ENCODE measurements at regions not wholly inside any gene's neighbourhood (a gene's known extent, or its start where the extent isn't known, plus 50 kb on each side); places are given as distances from the start of the nearest gene placed in this dataset.

GRCh38 chr3:72331076-72331475 is 517.2 kb downstream of the SHQ1 start:
- no peak overlapping the region for H3K4me3 ChIP-seq (ENCODE audit: low read depth, low read length)
- no peak for DNase-seq (ENCODE audit: low read depth)
- TF ChIP-seq MAX (IDR thresholded peaks at IDR 0.05; ENCODE audit: low read depth, low read length): no peak
- no peak for TF ChIP-seq CTCF (IDR thresholded peaks at IDR 0.05; ENCODE audit: low read depth, low read length)
- TF ChIP-seq POLR2A (IDR thresholded peaks at IDR 0.05; ENCODE audit: extremely low read depth, insufficient read length): no peak
- no peak for TF ChIP-seq MYC (IDR thresholded peaks at IDR 0.05; ENCODE audit: low read depth, low read length)

- TF ChIP-seq MAX (IDR thresholded peaks at IDR 0.05; ENCODE audit: low read depth, low read length) (no peak), POLR2A (IDR thresholded peaks at IDR 0.05; ENCODE audit: extremely low read depth, insufficient read length) (no peak), CTCF (IDR thresholded peaks at IDR 0.05; ENCODE audit: low read depth, low read length) (no peak), MYC (IDR thresholded peaks at IDR 0.05; ENCODE audit: low read depth, low read length) (no peak)
- DNase-seq (ENCODE audit: low read depth): no peak
- no peak overlapping the region for H3K4me3 ChIP-seq (ENCODE audit: low read depth, low read length)
Observed at GRCh38 chr3:72329354-72329753, 518.9 kb downstream of the SHQ1 start.

GRCh38 chr3:72328755-72329277 is 519.4 kb downstream of the SHQ1 start:
- no peak for TF ChIP-seq POLR2A (IDR thresholded peaks at IDR 0.05; ENCODE audit: extremely low read depth, insufficient read length)
- TF ChIP-seq MAX (IDR thresholded peaks at IDR 0.05; ENCODE audit: low read depth, low read length): no peak
- TF ChIP-seq CTCF (IDR thresholded peaks at IDR 0.05; ENCODE audit: low read depth, low read length): no peak
- TF ChIP-seq MYC (IDR thresholded peaks at IDR 0.05; ENCODE audit: low read depth, low read length): no peak
- no peak overlapping the region for H3K4me3 ChIP-seq (ENCODE audit: low read depth, low read length)

GRCh38 chr3:72327008-72327407 is 521.2 kb downstream of the SHQ1 start:
- DNase-seq (ENCODE audit: low read depth): no peak
- no peak overlapping the region for H3K4me3 ChIP-seq (ENCODE audit: low read depth, low read length)
- TF ChIP-seq MYC (IDR thresholded peaks at IDR 0.05; ENCODE audit: low read depth, low read length) (no peak), POLR2A (IDR thresholded peaks at IDR 0.05; ENCODE audit: extremely low read depth, insufficient read length) (no peak), CTCF (IDR thresholded peaks at IDR 0.05; ENCODE audit: low read depth, low read length) (no peak), MAX (IDR thresholded peaks at IDR 0.05; ENCODE audit: low read depth, low read length) (no peak)

More at GRCh38 chr3:72328755-72329277, 519.4 kb downstream of the SHQ1 start:
- DNase-seq (ENCODE audit: low read depth): no peak

GRCh38 chr3:72324253-72324811 is 523.9 kb downstream of the SHQ1 start:
- TF ChIP-seq MAX (IDR thresholded peaks at IDR 0.05; ENCODE audit: low read depth, low read length) (no peak), MYC (IDR thresholded peaks at IDR 0.05; ENCODE audit: low read depth, low read length) (no peak), POLR2A (IDR thresholded peaks at IDR 0.05; ENCODE audit: extremely low read depth, insufficient read length) (no peak), CTCF (IDR thresholded peaks at IDR 0.05; ENCODE audit: low read depth, low read length) (no peak)
- H3K4me3 ChIP-seq (ENCODE audit: low read depth, low read length): no peak overlapping the region
- no peak for DNase-seq (ENCODE audit: low read depth)
